ENCODE measurements at regions not wholly inside any gene's neighbourhood (a gene's known extent, or its start where the extent isn't known, plus 50 kb on each side); places are given as distances from the start of the nearest gene placed in this dataset.

DNA sequence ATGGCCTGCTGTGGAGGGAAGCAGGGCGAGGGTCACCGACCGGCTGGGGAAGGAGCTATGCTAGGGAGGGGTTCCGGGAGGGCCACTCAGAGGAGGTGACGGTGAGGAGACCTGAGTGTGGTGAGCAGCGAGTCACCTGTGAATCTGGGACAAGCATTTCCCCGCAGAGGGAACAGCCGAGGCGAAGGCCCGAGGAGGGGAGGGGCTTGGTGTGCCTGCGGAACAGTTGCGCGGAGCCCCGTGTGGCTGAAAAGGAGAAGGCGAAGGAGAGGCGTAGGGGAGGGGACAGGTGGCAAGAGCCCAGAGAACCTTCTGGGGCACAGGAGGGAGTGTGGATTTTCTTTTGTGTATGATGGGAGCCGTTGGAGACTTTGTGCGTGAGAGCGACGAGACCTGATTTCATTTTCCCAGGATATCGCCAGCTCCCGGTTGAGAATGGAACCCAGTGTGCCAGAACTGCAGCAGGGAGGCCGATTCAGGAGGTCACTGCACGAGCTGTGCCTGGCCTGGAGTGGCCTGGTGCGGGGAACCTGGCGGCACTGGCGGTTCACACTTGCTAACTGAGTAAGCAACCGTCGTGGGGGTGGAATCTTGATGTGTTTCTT, 117.7 kb upstream of the ZNF507 start:
- no peak for DNase-seq

DNA sequence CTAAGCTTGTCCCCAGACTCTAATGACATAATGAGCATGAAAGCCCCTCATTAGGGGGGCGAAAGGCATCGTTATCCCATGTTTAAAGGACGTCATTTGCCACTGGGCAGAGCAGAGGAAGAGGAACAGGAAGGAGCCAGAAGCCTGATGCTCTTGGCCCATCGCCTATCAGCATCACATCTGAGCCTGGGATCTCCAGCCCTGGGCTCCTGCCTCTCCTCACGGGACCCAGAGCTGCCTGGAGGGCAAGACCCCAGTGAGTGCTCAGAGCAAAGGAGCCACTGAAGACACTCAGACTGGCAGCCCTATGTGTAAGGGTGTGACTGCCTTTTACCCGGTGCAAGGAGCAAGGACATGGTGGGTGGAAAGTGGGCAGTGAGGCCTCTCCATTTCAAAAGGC, 115.0 kb upstream of the ZNF507 start:
- no peak for DNase-seq

DNA sequence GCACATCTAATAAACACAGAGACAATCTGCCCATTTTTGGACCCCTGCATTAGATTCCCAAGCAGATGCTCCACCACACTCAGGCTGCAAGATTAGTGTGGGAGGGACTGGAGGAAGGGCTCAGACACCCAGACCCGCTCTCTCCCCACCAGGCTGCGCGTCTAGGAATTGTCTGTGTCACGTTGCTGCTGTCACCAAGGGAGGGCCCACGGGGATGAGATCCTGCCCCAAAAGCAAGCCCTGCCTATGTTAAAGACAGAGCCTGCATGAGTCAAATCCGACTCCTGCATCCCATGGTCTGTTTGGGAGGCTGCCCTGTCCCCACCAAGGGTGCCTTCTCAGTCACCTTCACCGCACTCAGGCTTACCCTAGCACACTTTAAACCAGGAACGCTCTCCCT, 114.4 kb upstream of the ZNF507 start:
- no peak for DNase-seq

- DNase-seq, result no peak
Measured at GRCh38 chr19:32231691-32232090, 113.7 kb upstream of the ZNF507 start.

- no peak for DNase-seq
Measured at GRCh38 chr19:32232449-32232848, 113.0 kb upstream of the ZNF507 start.

DNA sequence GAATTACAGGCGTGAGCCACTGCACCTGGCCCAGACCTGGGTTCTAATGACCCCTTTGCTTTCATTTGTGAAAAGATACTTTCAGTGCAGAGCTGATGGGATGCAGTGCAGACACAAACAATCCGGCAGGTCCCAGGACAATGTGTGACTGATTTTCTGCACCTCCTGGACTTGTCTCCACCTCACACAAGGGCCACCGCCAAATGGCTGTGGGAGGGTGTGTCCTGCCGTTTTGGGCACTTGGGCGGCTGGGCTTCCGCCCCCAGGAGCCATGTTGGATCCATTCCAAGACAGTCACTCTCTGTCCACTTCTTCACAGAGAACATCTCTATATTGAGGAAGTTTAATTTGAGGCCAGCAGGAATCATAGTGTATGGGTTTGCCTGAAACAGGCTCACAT, 112.3 kb upstream of the ZNF507 start:
- DNase-seq, result no peak

DNA sequence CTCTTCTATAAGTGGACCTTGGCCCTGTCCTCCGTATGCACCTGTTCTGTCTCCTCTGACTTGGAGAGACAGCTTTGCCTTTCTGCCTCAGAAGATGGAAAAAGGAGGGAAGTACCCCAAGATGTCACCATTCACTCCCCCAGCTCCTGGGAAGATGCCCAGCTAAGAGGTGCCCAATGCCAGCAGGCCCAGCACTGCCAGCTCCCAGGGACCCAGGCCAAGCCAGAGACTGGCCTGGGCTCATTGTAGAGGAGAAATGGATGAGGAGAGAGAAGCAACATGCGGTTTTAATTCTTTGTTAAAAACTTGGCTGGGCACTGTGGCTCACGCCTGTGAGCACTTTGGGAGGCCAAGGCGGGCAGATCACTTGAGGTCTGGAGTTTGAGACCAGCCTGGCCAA, 111.5 kb upstream of the ZNF507 start:
- DNase-seq, result no peak

DNA sequence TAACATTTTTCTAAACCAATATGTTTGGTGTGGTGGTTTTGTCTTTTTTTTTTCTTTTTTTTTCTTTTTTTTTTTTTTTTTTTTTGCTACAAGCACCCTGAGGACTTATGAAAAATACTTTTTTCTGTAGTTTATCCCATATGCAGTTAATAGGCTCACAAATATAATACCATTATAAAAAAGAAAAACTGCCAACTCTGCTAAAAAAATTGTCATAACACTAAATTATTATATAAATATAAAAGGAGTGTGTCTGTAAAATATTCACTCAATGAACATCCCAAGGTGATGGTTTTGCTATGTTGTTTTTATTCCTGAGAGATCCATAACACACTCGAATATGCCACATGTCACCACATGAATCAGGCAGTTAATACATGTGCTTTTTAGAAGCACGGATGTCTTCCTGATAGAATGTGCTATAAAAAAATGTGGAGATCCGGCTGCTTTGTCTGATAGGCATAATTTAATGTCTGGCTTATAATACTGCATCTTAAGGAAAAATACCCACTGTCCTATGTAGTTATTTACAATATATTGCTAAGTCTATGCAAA, 110.7 kb upstream of the ZNF507 start:
- no peak for DNase-seq

DNA sequence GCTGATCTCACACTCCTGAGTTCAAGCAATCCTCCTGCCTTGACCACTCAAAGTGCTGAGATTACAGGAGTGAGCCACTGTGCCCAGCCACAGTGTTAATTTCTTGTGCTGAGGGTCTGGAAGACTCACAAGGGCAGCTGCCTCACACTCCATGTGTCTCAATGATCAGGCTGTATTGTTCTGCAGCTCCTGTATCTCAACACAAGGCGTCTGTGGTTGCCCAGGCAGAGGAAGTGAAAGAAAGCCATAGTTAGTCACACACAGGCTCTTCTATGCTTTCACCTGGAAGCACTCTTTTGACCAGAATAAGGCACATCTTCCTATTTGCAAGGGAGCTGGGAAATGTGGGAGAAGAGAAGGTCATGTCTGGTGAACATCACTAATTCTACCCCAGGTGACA, 107.3 kb upstream of the ZNF507 start:
- no peak for DNase-seq

DNA sequence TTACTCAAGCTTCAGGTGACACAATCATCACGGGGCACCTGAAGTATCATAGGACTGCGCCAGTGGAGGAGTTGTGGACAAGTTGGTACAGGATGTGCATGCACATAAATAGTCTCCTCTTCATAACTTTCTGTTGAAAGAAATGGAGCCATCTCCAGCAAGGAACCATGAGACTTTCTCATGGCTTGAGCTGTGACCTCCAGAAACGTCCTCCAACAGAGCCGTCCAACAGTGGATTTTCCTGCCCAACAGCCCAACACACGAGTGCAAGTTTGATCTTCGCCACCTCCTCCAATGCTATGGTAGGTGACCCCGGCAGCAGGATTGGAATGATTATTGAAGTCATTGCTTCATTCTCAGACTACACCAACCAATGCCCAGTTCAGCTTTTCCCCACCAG, 105.1 kb upstream of the ZNF507 start:
- DNase-seq, result no peak

- no peak for DNase-seq
Measured at GRCh38 chr19:32241306-32241705, 104.1 kb upstream of the ZNF507 start.

DNA sequence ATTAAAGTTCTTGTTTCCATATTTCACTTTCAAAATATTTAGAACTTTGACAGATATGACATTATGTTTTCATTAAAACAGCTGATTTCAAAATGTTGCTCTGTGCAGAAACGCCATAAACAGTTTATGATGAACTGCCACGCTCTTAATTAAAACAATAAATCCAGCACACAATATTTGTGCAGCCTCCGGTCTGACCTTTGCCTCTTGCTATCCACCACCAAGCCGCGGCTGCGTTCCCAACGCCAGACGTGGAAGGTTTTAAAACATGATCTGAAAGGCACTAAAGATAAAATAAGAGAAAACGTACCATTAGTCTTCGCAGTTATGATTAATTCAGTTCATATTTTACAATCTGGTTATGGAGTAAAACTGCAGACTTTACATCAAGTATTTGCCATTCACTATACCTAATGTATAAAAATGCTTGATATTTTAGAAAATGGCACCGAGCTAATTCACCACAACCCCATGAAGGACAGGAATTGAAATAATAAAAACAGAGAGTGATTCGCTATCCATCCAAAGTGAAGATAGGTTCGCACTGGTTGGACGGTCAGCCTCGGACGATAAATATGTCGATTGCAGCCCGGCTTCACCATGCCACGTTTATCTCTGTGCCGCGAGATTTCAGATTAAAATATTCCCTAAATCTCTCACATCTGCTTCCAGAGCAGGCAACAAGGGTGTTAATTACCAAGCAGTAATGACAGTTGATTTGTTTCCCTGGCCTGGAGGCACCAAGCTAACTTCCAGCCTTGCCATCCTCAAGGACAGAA, 103.3 kb upstream of the ZNF507 start:
- no peak for DNase-seq

- no peak for DNase-seq
Measured at GRCh38 chr19:32246006-32246405, 99.4 kb upstream of the ZNF507 start.

DNA sequence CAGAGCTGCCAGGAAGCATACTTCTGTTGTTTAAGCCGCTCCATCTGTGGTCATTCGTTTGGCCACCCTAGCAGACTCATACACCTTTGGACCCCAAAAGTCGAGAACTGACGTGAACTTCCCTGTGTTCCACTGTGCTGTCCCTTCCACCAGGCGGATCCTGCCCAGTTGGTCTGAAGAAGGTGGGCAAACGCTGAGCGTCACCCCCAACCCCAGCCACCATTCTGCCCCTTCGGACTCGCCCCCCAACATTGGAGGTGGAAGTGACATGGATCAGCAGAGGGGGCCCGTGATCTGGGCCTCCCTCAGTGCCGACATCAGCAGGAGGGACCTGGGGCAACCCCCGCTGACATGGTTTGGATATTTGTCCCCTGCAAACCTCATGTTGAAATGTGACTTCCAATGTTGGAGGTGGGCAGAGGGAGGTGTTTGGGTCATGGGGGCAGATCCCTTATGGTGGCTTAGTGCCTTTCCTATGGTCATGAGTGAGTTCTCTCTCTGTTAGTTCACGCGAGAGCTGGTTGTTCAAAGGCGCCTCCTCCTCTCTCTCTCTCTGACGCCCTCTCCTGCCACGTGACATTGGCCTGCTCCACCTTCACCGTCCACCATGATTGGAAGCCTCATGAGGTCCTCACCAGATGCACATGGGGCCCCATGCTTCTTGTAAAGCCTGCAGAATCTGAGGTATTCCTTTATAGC, 93.6 kb upstream of the ZNF507 start:
- DNase-seq, result no peak

GRCh38 chr19:32252333-32252669, 93.1 kb upstream of the ZNF507 start:
- DNase-seq, result no peak

DNA sequence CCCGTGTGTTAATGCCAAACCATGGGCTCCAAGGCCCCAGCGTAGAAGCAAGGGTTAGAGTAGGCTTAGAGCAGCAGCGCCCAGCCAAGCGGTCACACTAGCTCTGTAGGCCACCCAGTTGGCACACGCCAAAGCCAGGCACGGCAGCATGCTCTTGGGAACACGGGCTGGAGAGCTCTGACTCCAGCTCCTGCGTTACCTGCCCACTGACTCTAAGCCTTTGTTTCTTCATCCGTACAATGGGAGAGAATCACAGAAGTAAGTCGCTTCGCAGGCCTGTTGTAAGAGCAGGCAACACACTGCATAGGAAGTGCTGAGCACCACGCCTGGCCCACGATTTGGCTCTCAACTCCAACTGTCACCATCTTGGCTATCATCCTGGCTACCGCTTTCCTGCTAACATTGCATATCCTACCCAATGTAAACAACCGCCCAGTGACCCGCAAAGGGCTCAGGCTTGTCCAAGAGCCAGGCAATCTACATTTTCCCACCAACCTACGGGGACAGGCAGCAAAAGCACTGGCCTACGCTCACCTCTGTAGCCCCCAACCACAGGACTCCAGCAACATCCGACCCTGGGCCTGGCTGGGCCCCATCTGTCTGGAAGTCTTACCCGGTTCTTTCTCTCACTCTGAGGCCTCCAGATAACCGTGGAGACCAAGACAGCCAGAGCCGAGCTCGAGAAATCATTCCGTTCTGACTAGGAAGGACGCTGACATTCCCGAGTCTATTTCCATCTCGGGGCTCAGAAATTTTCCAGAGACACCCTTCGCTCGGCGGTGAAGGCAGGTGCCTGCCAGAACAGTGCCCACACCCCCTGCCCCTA, 91.5 kb upstream of the ZNF507 start:
- DNase-seq, result no peak

DNA sequence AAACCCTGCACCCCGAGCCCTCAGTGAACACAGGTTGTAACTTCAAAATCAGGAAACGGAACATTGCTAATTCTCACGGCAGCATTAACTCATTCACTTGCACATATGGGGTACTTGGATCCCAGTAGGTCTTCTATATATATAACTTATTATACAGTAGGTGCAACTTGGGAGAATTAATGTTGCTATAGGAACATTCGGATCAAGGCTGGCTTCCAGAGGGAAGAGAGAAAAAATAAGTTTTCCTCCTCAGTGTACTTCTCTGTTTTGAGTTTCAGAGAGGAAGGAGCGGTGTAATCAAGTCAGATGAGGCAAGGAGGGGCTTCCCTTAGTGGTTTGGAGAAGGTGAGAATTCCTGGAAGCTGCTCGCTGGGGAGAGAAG, 90.9 kb upstream of the ZNF507 start:
- DNase-seq, result no peak

DNA sequence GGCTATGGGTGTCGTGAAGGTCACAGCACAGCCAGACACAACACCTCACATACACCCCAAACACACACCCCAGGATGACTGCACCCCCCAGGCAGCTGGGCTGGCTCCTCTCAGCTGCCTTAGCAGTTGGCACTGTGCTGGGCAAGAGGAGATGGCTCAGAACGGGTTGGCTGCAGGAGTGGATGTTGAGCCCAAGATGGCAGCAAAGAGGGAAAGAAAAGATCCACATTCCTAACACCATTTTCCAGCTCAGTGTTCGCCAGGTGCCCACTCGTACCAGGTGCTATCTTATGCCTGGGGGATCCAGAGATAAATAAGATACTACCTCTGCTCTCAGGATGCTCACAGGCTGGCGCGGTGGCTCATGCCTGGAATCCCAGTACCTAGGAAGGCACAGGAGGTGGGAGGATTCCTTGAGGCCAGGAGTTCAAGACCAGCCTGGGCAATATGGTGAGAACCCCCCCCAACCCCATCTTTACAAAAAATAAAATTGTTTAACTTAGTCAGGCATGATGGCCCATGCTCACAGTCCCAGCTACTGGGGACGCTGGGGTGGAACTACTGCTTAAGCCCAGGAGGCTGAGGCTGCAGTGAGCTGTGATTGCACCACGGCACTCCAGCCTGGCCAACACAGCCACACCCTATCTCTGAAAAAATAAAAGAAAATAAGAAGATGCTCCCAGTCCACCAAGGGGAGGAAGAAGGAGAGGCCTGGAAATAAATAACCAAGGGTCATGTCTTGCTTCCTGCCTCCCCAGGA, 89.7 kb upstream of the ZNF507 start:
- no peak for DNase-seq

DNA sequence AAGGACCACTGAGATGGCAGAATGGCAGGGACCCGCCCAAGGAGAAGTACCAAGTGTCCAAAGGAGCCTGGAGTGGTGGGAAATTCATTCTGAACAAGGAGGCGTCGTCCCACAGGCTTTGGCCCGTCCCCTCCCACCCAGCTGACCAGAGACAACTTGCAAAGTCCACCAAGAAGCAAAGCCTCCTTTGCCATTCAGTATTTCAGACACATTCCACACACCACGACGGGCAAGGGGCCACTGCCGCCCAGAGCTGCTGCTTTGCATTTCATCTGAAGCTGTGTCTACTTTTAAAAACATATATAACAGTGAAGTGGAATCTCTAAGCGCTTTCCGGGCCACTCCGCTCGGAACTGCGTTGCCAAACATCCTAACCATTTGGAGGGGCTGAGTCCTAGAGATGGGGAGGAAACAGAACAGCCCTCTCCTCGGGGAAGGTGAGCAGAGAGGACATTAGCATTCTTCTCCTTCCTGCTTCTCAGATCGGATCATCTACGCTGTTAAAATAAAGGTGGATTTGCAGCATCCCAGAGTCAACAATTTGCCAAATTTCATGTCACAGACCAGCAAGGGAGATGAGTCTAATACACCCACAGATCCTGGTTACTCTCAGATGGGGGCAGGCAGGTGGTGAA, 89.0 kb upstream of the ZNF507 start:
- no peak for DNase-seq

GRCh38 chr19:32257326-32258073, 87.9 kb upstream of the ZNF507 start:
- no peak for DNase-seq

GRCh38 chr19:32258167-32258566, 87.2 kb upstream of the ZNF507 start:
- no peak for DNase-seq
